Ectodermal cell (in vitro differentiated cells): ENCODE measurements at regions not wholly inside any gene's neighbourhood (a gene's known extent, or its start where the extent isn't known, plus 50 kb on each side); places are given as distances from the start of the nearest gene placed in this dataset.
"Not testable (repeated sequence)": the region's sequence is repeated elsewhere in the genome, so short reads cannot be mapped to it uniquely, and the experiment has no call there.

Experiments used
- H3K27ac ChIP-seq: 2 replicates; pipeline ENCODE4 v1.7.0; 2013; ENCODE audit warnings: mild to moderate bottlenecking, low read depth, low read length; ENCODE audit not compliant: insufficient read depth, poor library complexity, severe bottlenecking
- H3K27me3 ChIP-seq: 2 replicates; pipeline ENCODE4 v1.7.0; 2013; ENCODE audit warnings: mild to moderate bottlenecking, low read length; ENCODE audit not compliant: insufficient read depth, control insufficient read depth, poor library complexity, severe bottlenecking
- H3K36me3 ChIP-seq: one replicate; pipeline ENCODE4 v1.7.0; 2013; ENCODE audit warnings: low read length; ENCODE audit not compliant: control insufficient read depth, insufficient read depth
- H3K4me1 ChIP-seq: one replicate; pipeline ENCODE4 v1.7.0; 2013; ENCODE audit warnings: low read length; ENCODE audit not compliant: control insufficient read depth, insufficient read depth
- H3K4me3 ChIP-seq: 2 replicates; pipeline ENCODE4 v1.7.0; 2013; ENCODE audit warnings: low read depth, low read length, control low read depth; ENCODE audit not compliant: insufficient read depth
- H3K9me3 ChIP-seq: 2 replicates; pipeline ENCODE4 v1.7.0; 2013; ENCODE audit warnings: mild to moderate bottlenecking, low read length, moderate library complexity; ENCODE audit not compliant: control insufficient read depth
- WGBS, 2 experiments: methylation state at CpG; one replicate each; pipeline ENCODE4 v1.1.7; 2013; ENCODE audit warnings: missing lambda C conversion rate in 2 of 2; 5-methylcytosine and 5-hydroxymethylcytosine counted together

DNA sequence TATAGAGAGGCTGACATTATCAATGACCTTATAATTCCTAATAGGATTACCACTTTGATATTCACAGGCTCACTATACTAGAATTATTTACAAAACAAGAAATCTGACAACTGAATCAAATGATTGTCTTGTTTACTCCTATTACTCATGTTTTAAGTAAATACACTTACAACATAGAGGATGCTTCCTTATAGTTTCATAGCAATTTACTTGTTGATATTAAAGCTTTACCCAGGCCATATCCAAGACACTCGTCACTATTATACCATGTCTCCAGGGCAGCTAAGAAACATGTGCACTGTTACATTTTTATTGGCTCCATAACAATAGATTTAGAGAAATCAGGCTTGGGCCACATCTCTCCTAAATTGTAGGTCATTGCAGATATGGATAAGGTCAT is 276.9 kb downstream of the HGF start:
- no peak overlapping the region for H3K27ac ChIP-seq
- H3K36me3 ChIP-seq, result no peaks in the 10 kb centered on the region
- no peaks in the 10 kb centered on the region for H3K4me1 ChIP-seq
- no peaks in the 10 kb centered on the region for H3K9me3 ChIP-seq
- H3K4me3 ChIP-seq, result no peak overlapping the region
- 89 to 90% methylated on average over 1 of the region's 1 CpG for WGBS, 2 experiments
- no peaks in the 10 kb centered on the region for H3K27me3 ChIP-seq

GRCh38 chr7:81492240-81492639 is 277.6 kb downstream of the HGF start:
- WGBS, 2 experiments, result 34 to 47% methylated on average over 1 of the region's 1 CpG

DNA sequence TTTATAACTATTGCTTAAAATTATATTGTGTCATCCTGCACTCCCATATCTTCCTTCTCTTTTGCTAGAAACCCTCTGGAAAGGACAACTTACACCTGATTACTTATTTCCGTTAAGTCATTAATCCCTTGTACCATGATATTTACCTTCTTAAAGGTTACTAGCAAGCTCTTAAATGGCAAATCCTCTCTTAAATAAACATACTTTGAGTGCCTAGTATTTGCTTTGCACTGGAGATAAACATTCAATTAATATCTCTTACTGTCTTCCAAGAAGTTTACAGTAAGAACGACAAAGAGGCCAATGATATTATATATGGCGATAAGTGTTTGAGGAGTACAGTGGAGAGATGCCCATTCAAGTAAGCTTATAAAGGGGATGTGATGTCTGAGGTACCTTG is 278.3 kb downstream of the HGF start:
- no peaks in the 10 kb centered on the region for H3K27me3 ChIP-seq
- no peaks in the 10 kb centered on the region for H3K9me3 ChIP-seq
- no peak overlapping the region for H3K4me3 ChIP-seq
- H3K4me1 ChIP-seq, result no peaks in the 10 kb centered on the region
- 95 to 98% methylated on average over 3 of the region's 3 CpGs for WGBS, 2 experiments
- H3K36me3 ChIP-seq, result no peaks in the 10 kb centered on the region
- no peak overlapping the region for H3K27ac ChIP-seq

More at GRCh38 chr7:81492240-81492639, 277.6 kb downstream of the HGF start:
- no peaks in the 10 kb centered on the region for H3K4me1 ChIP-seq
- H3K27ac ChIP-seq, result no peak overlapping the region
- H3K36me3 ChIP-seq, result no peaks in the 10 kb centered on the region
- no peaks in the 10 kb centered on the region for H3K9me3 ChIP-seq
- no peak overlapping the region for H3K4me3 ChIP-seq
- no peaks in the 10 kb centered on the region for H3K27me3 ChIP-seq

DNA sequence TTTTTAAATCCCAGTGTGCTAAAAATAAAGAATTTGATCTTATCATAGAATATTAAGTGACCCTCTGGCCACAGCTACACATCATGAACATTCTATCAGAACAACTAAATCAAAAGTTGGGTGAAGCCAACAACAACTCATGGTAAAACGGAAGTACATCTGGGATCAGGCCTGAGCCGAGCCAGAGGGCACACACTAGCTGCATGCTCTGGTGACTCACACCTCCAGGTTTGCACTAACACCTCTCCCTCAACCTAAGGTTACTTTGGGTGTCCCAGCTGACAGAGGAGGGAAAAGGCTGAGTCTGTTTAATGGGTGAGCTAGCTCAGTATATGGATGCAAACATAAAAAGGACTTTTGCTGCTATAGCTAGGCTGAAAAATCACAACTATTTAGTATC is 281.6 kb downstream of the HGF start:
- no peaks in the 10 kb centered on the region for H3K27me3 ChIP-seq
- H3K4me3 ChIP-seq, result no peak overlapping the region
- H3K36me3 ChIP-seq, result no peaks in the 10 kb centered on the region
- H3K27ac ChIP-seq, result no peak overlapping the region
- H3K9me3 ChIP-seq, result no peaks in the 10 kb centered on the region
- no peaks in the 10 kb centered on the region for H3K4me1 ChIP-seq
- 76 to 96% methylated on average over 2 of the region's 2 CpGs for WGBS, 2 experiments

GRCh38 chr7:81487516-81487915 is 282.3 kb downstream of the HGF start:
- Histone ChIP-seq H3K4me3 (no peak overlapping the region), H3K36me3 (no peaks in the 10 kb centered on the region), H3K4me1 (no peaks in the 10 kb centered on the region), H3K9me3 (no peaks in the 10 kb centered on the region), H3K27ac (no peak overlapping the region), H3K27me3 (no peaks in the 10 kb centered on the region)
- 89 to 97% methylated on average over 5 to 6 of the region's 6 CpGs for WGBS, 2 experiments

DNA sequence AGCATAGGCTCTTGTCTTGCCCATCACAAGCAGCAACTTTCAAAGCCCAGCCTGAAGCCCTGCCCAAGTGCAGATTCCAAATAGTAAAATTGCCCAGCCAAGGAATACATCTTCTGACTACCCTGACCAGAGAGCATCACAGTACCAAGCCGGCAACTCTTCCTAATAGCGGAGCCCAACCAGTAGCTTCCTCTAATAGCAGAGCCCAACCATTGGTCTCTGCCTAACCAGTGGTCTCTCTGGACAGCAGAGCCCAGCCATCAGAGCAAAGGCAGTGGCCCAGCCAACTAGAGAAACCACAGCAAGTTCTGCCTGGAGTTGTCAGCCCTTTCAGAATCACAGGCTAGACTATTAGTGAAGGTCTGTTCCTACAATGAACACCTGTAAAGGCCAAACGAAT is 285.6 kb downstream of the HGF start:
- no peaks in the 10 kb centered on the region for H3K27me3 ChIP-seq
- H3K4me3 ChIP-seq, result no peak overlapping the region
- H3K9me3 ChIP-seq, result no peaks in the 10 kb centered on the region
- H3K4me1 ChIP-seq, result no peaks in the 10 kb centered on the region
- no peak overlapping the region for H3K27ac ChIP-seq
- WGBS, 2 experiments, result 71 to 74% methylated on average over 3 of the region's 3 CpGs
- H3K36me3 ChIP-seq, result no peaks in the 10 kb centered on the region

DNA sequence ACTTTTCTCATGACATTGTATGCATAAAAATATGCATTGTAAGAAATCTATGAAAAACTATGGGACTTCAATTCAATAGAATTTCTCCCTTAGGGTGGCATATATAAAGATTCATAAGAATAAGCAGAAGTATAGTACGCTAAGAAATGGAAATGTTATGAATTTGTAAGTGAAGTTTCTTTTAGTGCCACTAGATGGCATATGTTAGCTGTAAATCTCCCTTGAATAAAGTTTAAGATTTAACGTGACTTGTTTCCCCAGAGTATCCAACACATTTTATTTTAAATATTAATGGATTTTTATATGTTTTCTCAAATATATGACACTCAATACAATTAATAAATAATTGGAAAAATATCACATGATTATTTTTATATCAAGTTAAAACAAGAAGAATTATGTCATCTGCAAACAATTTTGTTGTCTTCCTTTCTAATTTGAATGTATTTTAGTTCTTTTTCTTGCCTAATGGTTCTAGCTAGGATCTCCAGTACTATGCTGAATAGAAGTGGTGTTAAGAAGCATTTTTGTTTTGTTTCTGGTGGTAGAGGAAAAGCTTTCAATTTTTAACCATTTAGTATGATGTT is 287.2 kb downstream of the HGF start:
- 33 to 50% methylated on average over 1 of the region's 2 CpGs for WGBS, 2 experiments
- H3K27me3 ChIP-seq, result no peaks in the 10 kb centered on the region
- no peak overlapping the region for H3K27ac ChIP-seq
- H3K4me1 ChIP-seq, result no peaks in the 10 kb centered on the region
- H3K9me3 ChIP-seq, result no peaks in the 10 kb centered on the region
- no peak overlapping the region for H3K4me3 ChIP-seq
- H3K36me3 ChIP-seq, result no peaks in the 10 kb centered on the region

DNA sequence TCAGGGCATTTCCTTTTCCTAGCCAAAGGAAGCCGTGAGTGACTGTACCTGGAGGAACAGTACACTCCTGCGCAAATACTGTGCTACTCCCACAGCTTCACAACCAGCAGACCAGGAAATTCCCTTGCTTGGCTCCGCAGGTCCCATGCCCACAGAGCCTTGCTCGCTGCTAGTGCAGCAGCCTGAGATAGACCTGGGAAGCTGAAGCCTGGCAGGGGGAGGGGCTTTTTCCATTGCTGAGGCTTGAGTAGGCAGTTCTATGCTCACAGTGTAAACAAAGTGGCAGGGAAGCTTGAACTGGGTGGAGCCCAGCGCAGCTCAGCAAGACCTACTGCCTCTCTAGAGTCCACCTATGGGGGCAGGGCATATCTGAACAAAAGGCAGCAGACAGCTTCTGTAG is 291.2 kb downstream of the HGF start:
- H3K4me1 ChIP-seq, result no peaks in the 10 kb centered on the region
- H3K27me3 ChIP-seq, result no peaks in the 10 kb centered on the region
- 96% methylated on average over 5 of the region's 5 CpGs for WGBS, 2 experiments
- H3K4me3 ChIP-seq, result no peak overlapping the region
- no peaks in the 10 kb centered on the region for H3K36me3 ChIP-seq
- H3K27ac ChIP-seq, result no peak overlapping the region
- H3K9me3 ChIP-seq, result no peaks in the 10 kb centered on the region

DNA sequence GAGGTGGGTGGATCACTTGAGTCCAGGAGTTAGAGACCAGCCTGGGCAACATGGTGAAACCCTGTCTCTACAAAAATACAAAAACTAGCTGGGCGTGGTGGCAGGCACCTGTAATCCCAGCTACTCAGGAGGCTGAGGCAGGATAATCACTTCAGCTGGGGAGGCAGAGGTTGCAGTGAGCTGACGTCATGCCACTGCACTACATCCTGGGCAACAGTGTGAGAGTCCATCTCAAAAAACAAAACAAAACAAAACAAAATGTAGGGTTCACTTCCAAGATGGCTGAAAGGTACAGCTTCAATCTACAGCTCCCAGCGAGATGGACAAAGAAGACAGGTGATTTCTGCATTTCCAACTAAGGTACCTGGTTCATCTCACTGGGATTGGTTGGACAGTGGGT is 291.6 kb downstream of the HGF start:
- H3K27ac ChIP-seq, H3K36me3 ChIP-seq, H3K4me3 ChIP-seq, H3K9me3 ChIP-seq, H3K4me1 ChIP-seq, H3K27me3 ChIP-seq: not testable (repeated sequence)
- 90 to 95% methylated on average over 3 of the region's 3 CpGs for WGBS, 2 experiments

- Histone ChIP-seq H3K4me1 (no peaks in the 10 kb centered on the region), H3K27me3 (no peaks in the 10 kb centered on the region), H3K36me3 (no peaks in the 10 kb centered on the region), H3K9me3 (no peaks in the 10 kb centered on the region), H3K4me3 (no peak overlapping the region), H3K27ac (no peak overlapping the region)
- WGBS, 2 experiments, result 92 to 96% methylated on average over 6 of the region's 6 CpGs
These were observed 296.6 kb downstream of the HGF start for GRCh38 chr7:81473236-81473635.
